ENCODE measurements at regions not wholly inside any gene's neighbourhood (a gene's known extent, or its start where the extent isn't known, plus 50 kb on each side); places are given as distances from the start of the nearest gene placed in this dataset.

- no peak for DNase-seq (ENCODE audit: low read depth)
Observed at GRCh38 chr4:19999276-19999675, 252.4 kb upstream of the SLIT2 start.

GRCh38 chr4:19993242-19993641, 258.5 kb upstream of the SLIT2 start:
- no peak for DNase-seq (ENCODE audit: low read depth)

GRCh38 chr4:19992471-19993093, 259.1 kb upstream of the SLIT2 start:
- no peak for DNase-seq (ENCODE audit: low read depth)

- DNase-seq (ENCODE audit: low read depth): peak; percentile 12
Observed at GRCh38 chr4:19987746-19988145, 264.0 kb upstream of the SLIT2 start.

GRCh38 chr4:19983072-19983471, 268.6 kb upstream of the SLIT2 start:
- DNase-seq (ENCODE audit: low read depth): peak; percentile 13

GRCh38 chr4:19982556-19982955, 269.1 kb upstream of the SLIT2 start:
- DNase-seq (ENCODE audit: low read depth): peak; percentile 0

- no peak for DNase-seq (ENCODE audit: low read depth)
Observed at GRCh38 chr4:19971829-19972228, 279.9 kb upstream of the SLIT2 start.

GRCh38 chr4:19969492-19969891, 282.2 kb upstream of the SLIT2 start:
- no peak for DNase-seq (ENCODE audit: low read depth)

GRCh38 chr4:19961091-19961490, 290.6 kb upstream of the SLIT2 start:
- peak; percentile 3 for DNase-seq (ENCODE audit: low read depth)

GRCh38 chr4:19958848-19959247, 292.9 kb upstream of the SLIT2 start:
- DNase-seq (ENCODE audit: low read depth): no peak

GRCh38 chr4:19947349-19947748, 304.4 kb upstream of the SLIT2 start:
- no peak for DNase-seq (ENCODE audit: low read depth)

GRCh38 chr4:19945979-19946380, 305.7 kb upstream of the SLIT2 start:
- peak; percentile 74 for DNase-seq (ENCODE audit: low read depth)

- no peak for DNase-seq (ENCODE audit: low read depth)
Observed at GRCh38 chr4:19945501-19945900, 306.2 kb upstream of the SLIT2 start.

- DNase-seq (ENCODE audit: low read depth): no peak
Observed at GRCh38 chr4:19944806-19945205, 306.9 kb upstream of the SLIT2 start.

GRCh38 chr4:19944251-19944650, 307.5 kb upstream of the SLIT2 start:
- no peak for DNase-seq (ENCODE audit: low read depth)

GRCh38 chr4:19941434-19941833, 310.3 kb upstream of the SLIT2 start:
- no peak for DNase-seq (ENCODE audit: low read depth)

- DNase-seq (ENCODE audit: low read depth): no peak
Observed at GRCh38 chr4:19940861-19941260, 310.8 kb upstream of the SLIT2 start.

- DNase-seq (ENCODE audit: low read depth): peak; percentile 35
Observed at GRCh38 chr4:19936476-19936875, 315.2 kb upstream of the SLIT2 start.

- DNase-seq (ENCODE audit: low read depth): no peak
Observed at GRCh38 chr4:19930742-19931141, 321.0 kb upstream of the SLIT2 start.

- no peak for DNase-seq (ENCODE audit: low read depth)
Observed at GRCh38 chr4:19927381-19927780, 324.3 kb upstream of the SLIT2 start.

GRCh38 chr4:19925516-19925915, 326.2 kb upstream of the SLIT2 start:
- no peak for DNase-seq (ENCODE audit: low read depth)

- DNase-seq (ENCODE audit: low read depth): no peak
Observed at GRCh38 chr4:19924761-19925160, 326.9 kb upstream of the SLIT2 start.

- no peak for DNase-seq (ENCODE audit: low read depth)
Observed at GRCh38 chr4:19915276-19915675, 336.4 kb upstream of the SLIT2 start.

GRCh38 chr4:19913650-19914049, 338.1 kb upstream of the SLIT2 start:
- no peak for DNase-seq (ENCODE audit: low read depth)
